ENCODE measurements at regions not wholly inside any gene's neighbourhood (a gene's known extent, or its start where the extent isn't known, plus 50 kb on each side); places are given as distances from the start of the nearest gene placed in this dataset.

DNA sequence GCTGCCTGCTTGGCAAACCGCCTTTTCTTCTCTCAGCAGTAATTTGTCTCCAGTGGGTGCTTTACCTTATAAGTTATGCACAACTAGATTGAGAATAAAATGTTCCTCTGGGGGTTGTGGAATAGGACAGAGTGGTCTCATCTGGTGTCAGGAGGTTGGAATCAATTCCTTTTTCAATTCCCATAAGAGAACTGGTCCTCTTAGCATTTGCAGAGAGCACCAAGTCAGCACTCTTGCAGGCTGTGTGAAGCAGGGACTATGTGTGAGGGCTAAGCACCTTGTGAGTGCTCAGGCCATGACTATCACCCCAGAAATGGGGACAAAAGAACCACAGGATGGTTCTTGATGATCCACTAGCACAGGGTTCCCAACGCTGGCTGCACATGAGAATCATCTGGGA lies 163.6 kb upstream of the UMPS start (continued):
- TF ChIP-seq, protein P1, sequence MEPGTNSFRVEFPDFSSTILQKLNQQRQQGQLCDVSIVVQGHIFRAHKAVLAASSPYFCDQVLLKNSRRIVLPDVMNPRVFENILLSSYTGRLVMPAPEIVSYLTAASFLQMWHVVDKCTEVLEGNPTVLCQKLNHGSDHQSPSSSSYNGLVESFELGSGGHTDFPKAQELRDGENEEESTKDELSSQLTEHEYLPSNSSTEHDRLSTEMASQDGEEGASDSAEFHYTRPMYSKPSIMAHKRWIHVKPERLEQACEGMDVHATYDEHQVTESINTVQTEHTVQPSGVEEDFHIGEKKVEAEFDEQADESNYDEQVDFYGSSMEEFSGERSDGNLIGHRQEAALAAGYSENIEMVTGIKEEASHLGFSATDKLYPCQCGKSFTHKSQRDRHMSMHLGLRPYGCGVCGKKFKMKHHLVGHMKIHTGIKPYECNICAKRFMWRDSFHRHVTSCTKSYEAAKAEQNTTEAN (CRISPR knock-in tag; conservative IDR thresholded peaks at IDR 0.05), result no peak
- no peak for TF ChIP-seq ARNTL (CRISPR knock-in tag; IDR thresholded peaks at IDR 0.05)
- TF ChIP-seq EED (CRISPR knock-in tag; IDR thresholded peaks at IDR 0.05), result no peak
- no peak for TF ChIP-seq ZNF709 (CRISPR knock-in tag; IDR thresholded peaks at IDR 0.05)
- no peak for TF ChIP-seq SP5 (CRISPR knock-in tag; IDR thresholded peaks at IDR 0.05; ENCODE audit: borderline replicate concordance, low read depth)
- TF ChIP-seq CREM (IDR thresholded peaks at IDR 0.05), result no peak
- TF ChIP-seq CREM (CRISPR knock-in tag; IDR thresholded peaks at IDR 0.05), result no peak
- no peak for TF ChIP-seq ZNF17 (CRISPR knock-in tag; IDR thresholded peaks at IDR 0.05)
- no peak for TF ChIP-seq RAD21 (CRISPR knock-in tag; IDR thresholded peaks at IDR 0.05)

DNA sequence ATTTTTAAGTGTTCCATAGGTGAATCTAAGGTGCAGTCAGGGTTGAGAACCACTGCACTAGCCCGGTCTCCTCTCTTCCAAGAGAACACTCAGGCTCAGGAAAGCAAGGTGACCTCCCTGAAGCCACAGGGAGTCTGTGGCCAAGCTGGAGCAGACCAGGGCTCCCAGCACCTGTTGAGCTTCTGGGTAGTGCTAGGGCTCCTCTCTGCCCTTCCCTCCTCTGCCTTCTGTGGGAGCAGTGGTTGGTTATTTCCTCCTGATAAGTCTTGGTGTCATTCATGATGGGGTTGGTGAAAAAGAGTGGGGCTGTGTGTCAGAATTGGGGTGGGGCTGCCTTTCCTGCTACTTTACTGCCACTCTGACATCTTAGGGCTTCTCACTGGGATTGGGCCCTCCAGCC lies 163.1 kb upstream of the UMPS start:
- WGBS (ENCODE audit: low lambda C conversion rate), result 86% methylated on average over 1 of the region's 1 CpG
- FAIRE-seq, result no peak
- no peak for DNase-seq (ENCODE audit: low spot score)
- Histone ChIP-seq H3K9ac (ENCODE audit: insufficient read depth, low read depth, low read length) (no peak overlapping the region), H3K27me3 (ENCODE audit: control insufficient read depth in 1 of 2, insufficient read depth in 2 of 2, low read length in 2 of 2) (peaks cover 0 to 13% of the 10 kb centered on the region in 2 experiments; a peak in 3 of 5 replicates), H3K79me2 (ENCODE audit: insufficient read depth, low read length) (no peaks in the 10 kb centered on the region), H3K27ac (ENCODE audit: extremely low read length, insufficient read depth, low read length) (no peak overlapping the region), H3K36me3 (replicated peaks in 1 of 2; ENCODE audit: control insufficient read depth in 1 of 2, insufficient read depth in 2 of 2, low read length in 2 of 2) (no peaks in the 10 kb centered on the region), H3K4me3 (replicated peaks in 1 of 3; ENCODE audit: insufficient read depth in 1 of 3, low read depth in 2 of 3, low read length in 3 of 3) (no peak overlapping the region), H3K4me1 (ENCODE audit: insufficient read depth, low read length) (peaks cover 21% of the 10 kb centered on the region), H3K4me2 (ENCODE audit: low read depth, low read length) (no peak overlapping the region), H4K20me1 (ENCODE audit: insufficient read depth, low read length) (no peaks in the 10 kb centered on the region), H3K9me3 (ENCODE audit: low read length) (no peaks in the 10 kb centered on the region), H2AFZ (ENCODE audit: low read length) (no peak overlapping the region)
- intact Hi-C loops (cut with micrococcal nuclease; ENCODE audit: unreplicated experiment) (loop anchor here (10.0 kb wide), 1 partner anchor 178 kb away; no protein-coding TSS in a partner anchor), in situ Hi-C loops (cut with HindIII; ENCODE audit: extremely low pct_ligation_motif_present, low pct_unique_long_range_greater_than_20kb) (loop anchor here (10.0 kb wide), 1 partner anchor 338 kb away; no protein-coding TSS in a partner anchor)
- TF ChIP-seq, protein P2, sequence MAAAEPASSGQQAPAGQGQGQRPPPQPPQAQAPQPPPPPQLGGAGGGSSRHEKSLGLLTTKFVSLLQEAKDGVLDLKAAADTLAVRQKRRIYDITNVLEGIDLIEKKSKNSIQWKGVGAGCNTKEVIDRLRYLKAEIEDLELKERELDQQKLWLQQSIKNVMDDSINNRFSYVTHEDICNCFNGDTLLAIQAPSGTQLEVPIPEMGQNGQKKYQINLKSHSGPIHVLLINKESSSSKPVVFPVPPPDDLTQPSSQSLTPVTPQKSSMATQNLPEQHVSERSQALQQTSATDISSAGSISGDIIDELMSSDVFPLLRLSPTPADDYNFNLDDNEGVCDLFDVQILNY (CRISPR knock-in tag; conservative IDR thresholded peaks at IDR 0.05), result no peak
- TF ChIP-seq ZZZ3 (CRISPR knock-in tag; IDR thresholded peaks at IDR 0.05; ENCODE audit: borderline replicate concordance) (no peak), TEAD2 (CRISPR knock-in tag; IDR thresholded peaks at IDR 0.05) (no peak)
- CTCF ChIA-PET (ENCODE audit: low intra/inter-chr PET ratio, low total read pairs), result interaction anchor here (3.3 kb wide), 1 partner anchor 121 kb away, joined by 60 read pairs; no protein-coding TSS in a partner anchor
- no TSS peak for BruUV-seq (replicated peaks)
- POLR2A ChIA-PET, result no interaction called here
- ATAC-seq, result no peak

All from HepG2 (cell line).